Mesothelial cell of epicardium (in vitro differentiated cells): ENCODE measurements at regions not wholly inside any gene's neighbourhood (a gene's known extent, or its start where the extent isn't known, plus 50 kb on each side); places are given as distances from the start of the nearest gene placed in this dataset.

Source experiments
- DNase-seq, 2 experiments: peaks; one replicate each; pipeline ENCODE4 v3.0.0; 2021; ENCODE audit warnings: low spot score in 2 of 2; ENCODE audit not compliant: unreplicated experiment in 2 of 2
- H3K27ac Mint-ChIP-seq: 2 replicates; pipeline ENCODE4 v1.8.0; 2021; ENCODE audit warnings: mixed read lengths
- H3K27me3 Mint-ChIP-seq: 2 replicates; pipeline ENCODE4 v1.8.0; 2021; ENCODE audit warnings: low read depth, mixed read lengths
- H3K36me3 Mint-ChIP-seq: 2 replicates; pipeline ENCODE4 v1.8.0; 2021; ENCODE audit warnings: mixed read lengths
- H3K4me1 Mint-ChIP-seq: 2 replicates; pipeline ENCODE4 v1.8.0; 2021; ENCODE audit warnings: mixed read lengths
- H3K4me3 Mint-ChIP-seq: 2 replicates; pipeline ENCODE4 v1.8.0; 2021; ENCODE audit warnings: mild to moderate bottlenecking, moderate library complexity, mixed read lengths
- H3K9me3 Mint-ChIP-seq: 2 replicates; pipeline ENCODE4 v1.8.0; 2021; ENCODE audit warnings: mixed read lengths
- CTCF ChIP-seq: fragments of 200-600 bp; sonication (generic); IDR thresholded peaks from one replicate; pipeline ENCODE4 v1.5.0; 2021; ENCODE audit warnings: antibody characterized with exemption; ENCODE audit not compliant: unreplicated experiment

DNA sequence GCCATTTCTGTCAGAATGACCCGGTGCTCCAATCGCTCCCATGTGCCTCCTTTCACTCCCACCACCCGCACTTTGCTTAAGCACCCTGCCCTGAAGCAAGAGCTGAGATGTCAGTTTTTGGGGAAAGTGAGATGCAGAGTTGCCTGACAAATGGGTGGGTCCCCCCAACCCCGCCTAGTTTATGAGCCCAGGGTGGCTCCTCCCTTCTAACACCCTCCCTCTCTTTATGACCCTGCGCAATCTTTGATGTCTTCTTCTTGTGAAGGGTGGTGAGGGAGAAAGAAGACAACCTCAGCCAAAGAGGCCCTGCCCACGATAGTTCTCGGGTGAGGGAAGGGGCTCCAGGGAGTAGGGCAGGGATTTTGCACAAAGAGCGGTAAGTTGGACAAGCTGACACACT lies 89.5 kb upstream of the HOXC13 start:
- H3K27ac Mint-ChIP-seq, result no peak overlapping the region
- peaks cover 65% of the 10 kb centered on the region for H3K27me3 Mint-ChIP-seq
- H3K36me3 Mint-ChIP-seq, result no peaks in the 10 kb centered on the region
- no peak overlapping the region for H3K4me3 Mint-ChIP-seq
- peaks cover 12% of the 10 kb centered on the region for H3K4me1 Mint-ChIP-seq
- no peaks in the 10 kb centered on the region for H3K9me3 Mint-ChIP-seq
- TF ChIP-seq CTCF, result no peak
- DNase-seq, result no peak

DNA sequence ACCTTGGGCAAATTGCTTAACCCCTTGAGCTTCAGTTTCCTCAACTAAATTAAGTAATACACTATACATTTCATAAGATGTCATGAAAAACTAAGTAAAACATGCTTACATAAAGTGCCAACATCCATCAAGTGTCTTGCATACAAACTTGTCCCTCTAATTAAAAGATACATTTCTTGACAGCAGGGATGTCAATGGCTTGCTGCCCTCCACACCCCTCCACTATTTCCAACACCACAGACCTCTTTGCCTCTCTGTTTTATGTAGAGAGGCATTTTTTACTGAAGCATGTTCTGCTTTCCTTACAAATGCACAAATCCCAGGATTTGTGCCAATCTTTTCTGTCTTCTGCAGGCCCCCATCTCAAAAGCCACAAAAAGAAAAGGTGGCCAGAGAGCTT lies 89.0 kb upstream of the HOXC13 start:
- Mint-ChIP-seq H3K4me1 (peaks cover 12% of the 10 kb centered on the region), H3K4me3 (no peak overlapping the region), H3K36me3 (no peaks in the 10 kb centered on the region), H3K27ac (no peak overlapping the region), H3K27me3 (peaks cover 62% of the 10 kb centered on the region), H3K9me3 (no peaks in the 10 kb centered on the region)
- no peak for TF ChIP-seq CTCF
- no peak for DNase-seq

DNA sequence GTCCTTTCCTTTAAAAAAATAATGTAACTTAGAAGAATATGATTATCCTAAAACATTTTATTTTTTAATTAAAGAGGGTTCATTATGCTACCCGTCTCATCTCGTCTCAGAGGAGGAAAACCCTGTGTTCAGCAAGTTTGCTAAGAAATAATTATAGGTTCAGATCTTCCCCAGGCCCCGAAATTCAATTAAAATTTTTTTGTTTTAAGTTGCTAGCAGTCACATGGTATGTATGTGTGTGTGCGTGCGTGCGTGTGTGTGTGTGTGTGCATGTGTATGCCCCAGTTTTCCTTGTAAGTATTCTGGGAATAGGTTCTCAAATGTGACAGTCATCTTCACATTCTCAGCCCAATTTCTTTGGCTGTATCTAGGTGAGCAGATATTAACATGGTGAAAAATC lies 86.6 kb upstream of the HOXC13 start:
- H3K4me3 Mint-ChIP-seq, result no peak overlapping the region
- peaks cover 49% of the 10 kb centered on the region for H3K27me3 Mint-ChIP-seq
- no peak for TF ChIP-seq CTCF
- no peak for DNase-seq
- H3K36me3 Mint-ChIP-seq, result no peaks in the 10 kb centered on the region
- no peak overlapping the region for H3K27ac Mint-ChIP-seq
- no peaks in the 10 kb centered on the region for H3K9me3 Mint-ChIP-seq
- peaks cover 8% of the 10 kb centered on the region for H3K4me1 Mint-ChIP-seq

DNA sequence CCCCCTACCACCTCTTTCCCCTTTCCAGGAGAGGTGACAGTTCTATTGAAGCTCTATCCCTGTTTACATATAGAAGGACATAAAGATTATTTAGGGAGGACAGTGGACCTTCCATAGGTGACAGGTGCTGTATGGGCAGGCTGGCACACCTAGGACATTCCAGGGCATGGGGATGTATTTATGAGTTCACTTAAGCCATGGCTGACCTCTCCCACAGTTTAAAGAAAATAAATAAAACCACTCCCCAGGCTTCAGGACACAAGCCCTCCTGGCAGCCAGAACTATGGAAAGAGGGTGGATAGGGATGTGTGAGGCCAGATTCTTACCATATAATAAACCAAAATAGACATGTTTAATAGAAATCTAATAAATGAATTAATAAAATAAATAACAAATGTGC lies 85.6 kb upstream of the HOXC13 start:
- H3K36me3 Mint-ChIP-seq, result no peaks in the 10 kb centered on the region
- H3K27me3 Mint-ChIP-seq, result peaks cover 45% of the 10 kb centered on the region
- H3K4me3 Mint-ChIP-seq, result no peak overlapping the region
- H3K27ac Mint-ChIP-seq, result no peak overlapping the region
- peaks cover 8% of the 10 kb centered on the region for H3K4me1 Mint-ChIP-seq
- H3K9me3 Mint-ChIP-seq, result no peaks in the 10 kb centered on the region
- DNase-seq, result no peak
- TF ChIP-seq CTCF, result no peak

DNA sequence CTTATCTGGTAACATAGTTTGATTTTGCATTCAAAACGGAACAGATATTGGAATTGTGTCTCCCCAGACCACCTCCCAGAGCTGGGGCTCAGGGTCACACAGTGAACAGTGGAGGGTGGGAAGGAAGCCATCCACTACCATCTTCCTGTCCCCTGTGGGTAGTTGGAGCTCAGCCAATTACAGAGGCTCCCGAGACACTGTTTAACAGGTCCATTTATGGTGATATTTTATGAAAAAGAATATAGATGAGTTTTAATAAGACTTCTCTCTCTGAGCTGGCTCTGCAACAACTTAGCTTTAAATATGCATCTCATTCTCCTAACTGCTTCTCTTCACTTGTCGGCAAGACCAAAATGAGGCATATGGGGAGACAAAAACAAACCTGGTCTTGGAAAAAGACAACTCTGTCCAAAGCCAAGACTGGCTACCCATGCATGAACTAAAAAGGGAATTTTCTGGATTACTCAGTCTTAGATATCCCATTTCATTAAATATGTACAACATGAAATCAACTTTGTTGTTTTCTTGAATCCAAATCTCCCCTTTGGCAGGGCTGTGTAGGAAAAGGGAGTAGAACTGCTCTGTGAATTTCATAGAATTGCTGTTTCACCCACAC lies 83.8 kb upstream of the HOXC13 start:
- H3K27ac Mint-ChIP-seq, result no peak overlapping the region
- H3K9me3 Mint-ChIP-seq, result no peaks in the 10 kb centered on the region
- H3K36me3 Mint-ChIP-seq, result no peaks in the 10 kb centered on the region
- peaks cover 8% of the 10 kb centered on the region for H3K4me1 Mint-ChIP-seq
- peaks cover 29% of the 10 kb centered on the region for H3K27me3 Mint-ChIP-seq
- H3K4me3 Mint-ChIP-seq, result no peak overlapping the region
- DNase-seq, result no peak
- TF ChIP-seq CTCF, result no peak

DNA sequence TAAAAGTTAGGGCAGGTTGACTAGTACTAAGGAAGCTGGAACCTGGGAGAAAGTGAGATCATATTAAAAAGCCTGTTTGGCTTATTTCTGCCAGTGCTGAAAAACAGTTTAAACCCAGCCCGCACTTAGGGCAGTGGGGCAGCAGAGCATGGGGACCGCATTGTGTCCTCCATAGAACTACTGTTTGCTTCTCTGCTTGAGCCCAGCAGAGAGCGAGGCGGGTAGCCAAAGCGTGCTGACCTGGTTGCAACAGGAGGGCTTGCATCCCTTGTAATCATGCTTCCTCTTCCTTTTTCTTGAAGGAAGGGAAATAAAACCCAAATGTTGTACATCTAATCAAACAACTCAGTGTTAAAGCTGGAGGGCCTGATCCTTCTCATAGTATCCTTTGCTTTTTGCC lies 82.5 kb upstream of the HOXC13 start:
- TF ChIP-seq CTCF, result no peak
- Mint-ChIP-seq H3K4me3 (no peak overlapping the region), H3K9me3 (no peaks in the 10 kb centered on the region), H3K27me3 (peaks cover 23% of the 10 kb centered on the region), H3K36me3 (no peaks in the 10 kb centered on the region), H3K4me1 (peaks cover 8% of the 10 kb centered on the region), H3K27ac (no peak overlapping the region)
- no peak for DNase-seq
